ENCODE measurements at regions not wholly inside any gene's neighbourhood (a gene's known extent, or its start where the extent isn't known, plus 50 kb on each side); places are given as distances from the start of the nearest gene placed in this dataset.

GRCh38 chr7:46028246-46028645 lies 107.2 kb upstream of the IGFBP3 start:
- no peak for DNase-seq

GRCh38 chr7:46026741-46027140 lies 105.7 kb upstream of the IGFBP3 start:
- DNase-seq: no peak

DNA sequence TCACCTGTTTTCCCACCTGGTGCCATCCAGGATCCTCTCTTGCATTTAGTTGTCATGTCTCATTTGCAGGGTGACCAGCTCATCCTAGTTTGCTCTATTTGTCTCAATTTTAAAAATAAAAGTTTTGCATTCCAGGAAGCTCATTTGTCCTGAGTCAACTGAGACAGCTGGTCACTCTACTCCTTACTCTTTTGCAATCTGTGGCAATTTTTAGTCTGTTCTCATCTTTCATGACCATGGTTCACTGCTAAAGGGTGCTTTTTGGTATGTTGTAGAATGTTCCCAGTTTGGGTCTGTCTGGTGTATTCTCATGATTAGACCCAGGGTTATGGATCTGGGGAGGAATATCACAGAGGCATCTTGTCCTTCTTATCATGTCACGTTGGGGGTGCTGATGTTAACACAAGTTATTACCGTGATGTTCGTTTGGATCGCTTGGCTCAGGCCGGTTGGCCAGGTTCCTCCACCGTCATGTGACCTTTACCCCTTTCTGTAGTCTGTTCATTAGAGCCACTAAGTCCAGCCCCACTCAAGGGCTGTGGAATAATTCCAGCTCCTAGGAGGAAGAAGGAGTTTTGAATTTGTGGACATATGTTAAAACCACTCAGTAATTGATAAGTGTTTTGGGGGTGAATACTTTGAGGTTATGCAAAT lies 103.3 kb upstream of the IGFBP3 start:
- DNase-seq: no peak

GRCh38 chr7:46022397-46022796 lies 101.3 kb upstream of the IGFBP3 start:
- no peak for DNase-seq

- DNase-seq: no peak
Observed at GRCh38 chr7:46015107-46015868, 94.2 kb upstream of the IGFBP3 start.

- no peak for DNase-seq
Observed at GRCh38 chr7:46011501-46011900, 90.4 kb upstream of the IGFBP3 start.

GRCh38 chr7:46011059-46011458 lies 90.0 kb upstream of the IGFBP3 start:
- no peak for DNase-seq

DNA sequence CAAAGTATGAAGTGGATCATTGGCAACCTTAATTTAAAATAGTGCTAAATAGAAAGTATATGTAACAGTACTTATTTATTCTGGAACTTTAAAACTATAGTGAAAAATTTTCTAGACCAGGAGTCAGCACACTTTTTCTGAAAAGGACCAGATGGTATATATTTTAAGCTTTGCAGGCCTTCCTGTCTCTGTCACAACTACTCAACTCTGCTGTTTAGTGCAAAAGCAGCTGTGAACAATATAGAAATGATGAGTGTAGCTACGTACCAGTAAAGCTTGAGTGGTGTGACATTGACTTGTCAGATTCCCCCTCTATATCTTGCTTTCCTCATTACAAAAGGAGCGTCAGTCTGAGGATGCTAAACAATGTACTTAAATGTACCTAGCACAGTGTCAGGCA lies 88.1 kb upstream of the IGFBP3 start:
- DNase-seq: no peak

DNA sequence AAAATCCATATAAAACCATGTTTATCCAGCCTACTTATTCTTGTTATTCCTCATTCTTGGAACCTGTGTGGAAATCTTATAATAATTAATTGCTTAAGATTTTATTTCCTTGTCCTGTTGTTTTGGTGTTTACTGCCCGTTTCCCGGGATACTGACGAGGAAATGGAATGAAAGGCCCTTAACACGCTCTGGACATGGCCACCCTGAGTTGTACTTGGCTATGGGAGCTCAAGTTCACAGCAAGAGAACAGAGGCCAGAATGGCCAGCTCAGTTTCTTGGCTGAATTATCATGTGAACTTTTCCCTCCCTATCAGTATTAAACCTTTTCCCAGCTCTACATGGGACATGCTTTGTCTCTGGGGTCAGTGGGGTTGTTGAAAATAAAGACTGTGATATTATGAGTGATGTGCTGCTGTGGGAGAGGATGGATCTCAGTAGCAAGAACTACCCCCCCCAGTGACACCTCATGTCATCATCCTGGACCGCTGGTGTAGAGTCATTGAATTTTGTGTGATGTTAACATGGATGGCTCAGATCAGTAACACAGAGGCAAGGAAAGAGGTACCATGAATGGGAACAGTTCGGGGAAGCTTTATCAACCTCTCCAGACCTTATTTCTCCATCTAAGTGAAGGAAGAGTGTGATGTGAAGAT lies 87.0 kb upstream of the IGFBP3 start:
- no peak for DNase-seq

DNA sequence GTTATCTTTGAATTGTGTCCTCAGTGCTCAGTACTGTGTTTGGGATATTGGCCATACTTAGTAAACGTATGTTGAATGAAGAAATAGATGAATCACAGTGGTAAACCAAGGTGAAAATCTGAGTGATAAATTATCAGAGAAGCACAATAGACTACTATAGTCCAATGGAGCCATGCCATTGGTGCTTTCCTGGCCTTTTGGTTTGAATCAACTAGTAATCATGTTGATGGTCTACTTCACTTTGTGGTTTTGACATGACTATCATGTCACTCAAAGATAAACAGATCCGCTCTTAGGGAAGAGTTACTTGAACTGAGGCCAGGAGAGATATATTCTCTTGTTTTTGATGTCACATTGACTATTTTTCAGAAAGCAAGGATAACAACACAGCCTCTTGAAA lies 86.1 kb upstream of the IGFBP3 start:
- DNase-seq: no peak

- no peak for DNase-seq
Observed at GRCh38 chr7:46006723-46007122, 85.7 kb upstream of the IGFBP3 start.

- no peak for DNase-seq
Observed at GRCh38 chr7:46006212-46006611, 85.1 kb upstream of the IGFBP3 start.

DNA sequence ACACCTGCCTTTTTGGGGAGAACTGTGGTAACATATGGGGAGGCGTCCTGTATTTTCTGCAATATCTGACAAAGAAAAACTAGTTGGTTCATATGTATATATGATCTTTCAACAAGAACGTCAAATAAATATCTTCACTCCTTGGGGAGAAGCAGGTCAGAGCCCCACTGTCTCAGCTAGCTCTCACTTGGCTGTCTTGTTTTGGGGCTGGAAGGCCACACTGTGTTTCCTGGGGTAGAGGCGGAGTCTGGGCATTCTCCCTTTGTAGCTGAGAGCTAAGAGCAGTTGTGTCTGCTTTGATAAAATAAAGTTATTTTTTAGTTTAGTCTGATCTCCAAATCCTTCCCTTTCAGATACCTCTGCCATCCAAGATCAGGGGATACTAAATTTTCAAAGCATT lies 83.9 kb upstream of the IGFBP3 start:
- DNase-seq: no peak

GRCh38 chr7:46003896-46004875 lies 83.1 kb upstream of the IGFBP3 start:
- DNase-seq: no peak

GRCh38 chr7:46003161-46003560 lies 82.1 kb upstream of the IGFBP3 start:
- DNase-seq: no peak

GRCh38 chr7:46000513-46000912 lies 79.4 kb upstream of the IGFBP3 start:
- no peak for DNase-seq

GRCh38 chr7:45999541-45999940 lies 78.5 kb upstream of the IGFBP3 start:
- no peak for DNase-seq

GRCh38 chr7:45998506-45998905 lies 77.4 kb upstream of the IGFBP3 start:
- DNase-seq: no peak

DNA sequence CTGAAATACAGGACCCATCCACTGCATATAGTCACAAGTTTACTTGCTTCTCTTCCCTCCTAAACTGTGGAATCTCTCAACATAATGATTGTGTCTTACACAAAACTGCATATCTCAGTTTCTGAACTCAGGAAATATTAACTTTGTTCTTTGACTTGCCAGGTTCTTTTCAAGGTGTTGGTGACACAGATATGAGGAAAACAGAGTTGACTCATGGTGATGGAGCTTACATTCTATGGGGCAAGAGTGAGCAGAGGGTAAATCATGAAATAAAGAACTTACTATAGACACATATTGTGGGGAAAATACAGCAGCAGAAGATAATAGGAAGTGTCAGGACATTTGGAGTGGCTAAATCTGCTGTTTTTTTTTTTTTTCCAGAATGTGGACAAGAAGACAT lies 72.5 kb upstream of the IGFBP3 start:
- no peak for DNase-seq

GRCh38 chr7:45992826-45993225 lies 71.8 kb upstream of the IGFBP3 start:
- DNase-seq: no peak

GRCh38 chr7:45990276-45990675 lies 69.2 kb upstream of the IGFBP3 start:
- no peak for DNase-seq

DNA sequence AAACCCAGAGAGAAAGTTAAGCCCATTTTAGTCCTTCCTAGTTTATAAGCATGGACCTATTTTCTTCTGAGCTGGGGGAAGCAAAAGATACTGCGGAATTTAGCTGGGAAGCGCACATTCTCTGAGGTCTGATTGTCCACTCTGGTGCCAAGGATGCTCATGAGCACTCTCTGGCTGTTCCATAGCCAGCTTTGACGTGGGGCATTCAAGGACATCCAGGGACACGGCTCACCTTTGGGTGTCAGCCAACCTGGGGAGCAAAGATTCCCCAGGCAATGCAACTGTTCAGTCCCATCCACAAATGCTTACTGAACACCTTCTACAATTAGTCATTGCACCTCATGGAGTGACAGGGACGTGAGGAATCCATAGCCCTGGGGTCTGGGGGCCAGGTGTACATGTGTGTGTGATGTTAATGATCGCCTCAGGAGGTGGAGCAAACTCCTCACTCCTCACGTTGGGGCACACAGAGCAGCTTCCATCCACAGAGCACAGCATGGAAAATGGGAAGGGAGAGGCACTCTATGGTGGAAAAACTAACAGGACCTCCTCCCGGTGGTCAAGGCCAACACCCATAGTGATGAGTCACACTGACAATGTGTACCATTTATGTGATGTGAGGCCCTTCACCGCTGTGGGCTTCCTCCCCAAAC lies 67.5 kb upstream of the IGFBP3 start:
- no peak for DNase-seq
